NB4 (cell line): ENCODE measurements at regions not wholly inside any gene's neighbourhood (a gene's known extent, or its start where the extent isn't known, plus 50 kb on each side); places are given as distances from the start of the nearest gene placed in this dataset.

Experiments
- MYC ChIP-seq: IDR thresholded peaks from 2 replicates; pipeline ENCODE4 v1.6.1; 2011; ENCODE audit warnings: low read depth, low read length
- POLR2A ChIP-seq: IDR thresholded peaks from 2 replicates; pipeline ENCODE4 v1.6.1; 2011; ENCODE audit warnings: mild to moderate bottlenecking; ENCODE audit not compliant: insufficient read length; ENCODE audit errors: extremely low read depth
- TF ChIP-seq, protein P1 (sequence below): IDR thresholded peaks from one replicate; pipeline ENCODE4 v1.5.1; 2012; ENCODE audit warnings: low read depth, low read length
- TF ChIP-seq, protein P2 (sequence below): IDR thresholded peaks from 2 replicates; pipeline ENCODE4 v1.6.1; 2011; ENCODE audit warnings: low read depth, low read length

DNA sequence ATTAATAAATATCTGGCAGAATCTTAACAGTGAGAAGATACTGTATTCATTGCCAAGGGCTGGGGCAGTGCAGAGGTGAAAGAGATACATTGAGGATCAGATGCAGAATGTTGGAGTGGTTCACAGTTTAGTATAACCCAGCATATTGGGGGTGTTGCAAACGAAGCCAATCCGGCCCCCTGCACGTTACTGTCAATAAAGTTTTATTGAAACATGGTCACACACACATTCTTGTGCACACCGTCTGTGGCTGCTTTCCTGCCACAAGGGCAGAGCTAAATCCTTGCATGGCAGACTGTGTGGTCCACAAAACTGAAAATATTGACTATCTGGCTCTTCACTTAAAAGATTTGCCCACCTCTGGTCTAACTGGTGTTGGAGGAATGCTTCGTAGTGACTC is 119.7 kb downstream of the SHOX start:
- TF ChIP-seq POLR2A (no peak), MYC (no peak)
- TF ChIP-seq, protein P1, sequence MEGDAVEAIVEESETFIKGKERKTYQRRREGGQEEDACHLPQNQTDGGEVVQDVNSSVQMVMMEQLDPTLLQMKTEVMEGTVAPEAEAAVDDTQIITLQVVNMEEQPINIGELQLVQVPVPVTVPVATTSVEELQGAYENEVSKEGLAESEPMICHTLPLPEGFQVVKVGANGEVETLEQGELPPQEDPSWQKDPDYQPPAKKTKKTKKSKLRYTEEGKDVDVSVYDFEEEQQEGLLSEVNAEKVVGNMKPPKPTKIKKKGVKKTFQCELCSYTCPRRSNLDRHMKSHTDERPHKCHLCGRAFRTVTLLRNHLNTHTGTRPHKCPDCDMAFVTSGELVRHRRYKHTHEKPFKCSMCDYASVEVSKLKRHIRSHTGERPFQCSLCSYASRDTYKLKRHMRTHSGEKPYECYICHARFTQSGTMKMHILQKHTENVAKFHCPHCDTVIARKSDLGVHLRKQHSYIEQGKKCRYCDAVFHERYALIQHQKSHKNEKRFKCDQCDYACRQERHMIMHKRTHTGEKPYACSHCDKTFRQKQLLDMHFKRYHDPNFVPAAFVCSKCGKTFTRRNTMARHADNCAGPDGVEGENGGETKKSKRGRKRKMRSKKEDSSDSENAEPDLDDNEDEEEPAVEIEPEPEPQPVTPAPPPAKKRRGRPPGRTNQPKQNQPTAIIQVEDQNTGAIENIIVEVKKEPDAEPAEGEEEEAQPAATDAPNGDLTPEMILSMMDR: no peak
- TF ChIP-seq, protein P2, sequence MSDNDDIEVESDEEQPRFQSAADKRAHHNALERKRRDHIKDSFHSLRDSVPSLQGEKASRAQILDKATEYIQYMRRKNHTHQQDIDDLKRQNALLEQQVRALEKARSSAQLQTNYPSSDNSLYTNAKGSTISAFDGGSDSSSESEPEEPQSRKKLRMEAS: no peak
